ENCODE measurements at regions not wholly inside any gene's neighbourhood (a gene's known extent, or its start where the extent isn't known, plus 50 kb on each side); places are given as distances from the start of the nearest gene placed in this dataset.

- DNase-seq: no peak
- Histone ChIP-seq H3K27me3 (no peaks in the 10 kb centered on the region), H3K27ac (no peak overlapping the region), H3K9me3 (no peaks in the 10 kb centered on the region), H3K36me3 (no peaks in the 10 kb centered on the region), H3K4me1 (no peaks in the 10 kb centered on the region), H3K4me3 (no peak overlapping the region)
- TF ChIP-seq POLR2A (IDR thresholded peaks at IDR 0.05): no peak
- no peak for TF ChIP-seq CTCF (IDR thresholded peaks at IDR 0.05)
- intact Hi-C loops (cut with DNase I): no loop called here
Observed at GRCh38 chr6:128759447-128759846, 123.5 kb upstream of the LAMA2 start.

- no peak for DNase-seq
- TF ChIP-seq CTCF (IDR thresholded peaks at IDR 0.05) (no peak), POLR2A (IDR thresholded peaks at IDR 0.05) (no peak)
- Histone ChIP-seq H3K36me3 (no peaks in the 10 kb centered on the region), H3K4me3 (no peak overlapping the region), H3K9me3 (no peaks in the 10 kb centered on the region), H3K27me3 (no peaks in the 10 kb centered on the region), H3K27ac (no peak overlapping the region), H3K4me1 (no peaks in the 10 kb centered on the region)
- intact Hi-C loops (cut with DNase I): no loop called here
Observed at GRCh38 chr6:128757961-128758360, 125.0 kb upstream of the LAMA2 start.

- DNase-seq: no peak
- WGBS, 2 donors: 85 to 89% methylated on average over 5 of the region's 5 CpGs
- intact Hi-C loops (cut with DNase I): no loop called here
- no peak overlapping the region for H3K27ac ChIP-seq
- no peaks in the 10 kb centered on the region for H3K9me3 ChIP-seq
- H3K4me1 ChIP-seq: no peaks in the 10 kb centered on the region
- H3K4me3 ChIP-seq: no peak overlapping the region
- TF ChIP-seq POLR2A (IDR thresholded peaks at IDR 0.05): no peak
- TF ChIP-seq CTCF (IDR thresholded peaks at IDR 0.05): no peak
- no peaks in the 10 kb centered on the region for H3K36me3 ChIP-seq
- no peaks in the 10 kb centered on the region for H3K27me3 ChIP-seq
Observed at GRCh38 chr6:128754658-128755256, 128.2 kb upstream of the LAMA2 start.

- intact Hi-C loops (cut with DNase I): no loop called here
- no peaks in the 10 kb centered on the region for H3K36me3 ChIP-seq
- 63 to 70% methylated on average over 5 of the region's 5 CpGs for WGBS, 2 donors
- no peak overlapping the region for H3K27ac ChIP-seq
- H3K9me3 ChIP-seq: no peaks in the 10 kb centered on the region
- H3K4me3 ChIP-seq: no peak overlapping the region
- no peaks in the 10 kb centered on the region for H3K27me3 ChIP-seq
- no peak for DNase-seq
- no peak for TF ChIP-seq CTCF (IDR thresholded peaks at IDR 0.05)
- no peak for TF ChIP-seq POLR2A (IDR thresholded peaks at IDR 0.05)
- H3K4me1 ChIP-seq: no peaks in the 10 kb centered on the region
Observed at GRCh38 chr6:128743974-128744765, 138.8 kb upstream of the LAMA2 start.

GRCh38 chr6:128742900-128743299 lies 140.0 kb upstream of the LAMA2 start:
- no peak overlapping the region for H3K27ac ChIP-seq
- H3K4me1 ChIP-seq: no peaks in the 10 kb centered on the region
- 88 to 92% methylated on average over 4 to 10 of the region's 10 CpGs for WGBS, 2 donors
- H3K9me3 ChIP-seq: no peaks in the 10 kb centered on the region
- no peaks in the 10 kb centered on the region for H3K36me3 ChIP-seq
- no peaks in the 10 kb centered on the region for H3K27me3 ChIP-seq
- no peak overlapping the region for H3K4me3 ChIP-seq
- TF ChIP-seq POLR2A (IDR thresholded peaks at IDR 0.05): no peak
- TF ChIP-seq CTCF (IDR thresholded peaks at IDR 0.05): no peak
- DNase-seq: no peak
- intact Hi-C loops (cut with DNase I): no loop called here

All from esophagus squamous epithelium (tissue), 5 donors.